Heart left ventricle (tissue), 16 donors: ENCODE measurements at regions not wholly inside any gene's neighbourhood (a gene's known extent, or its start where the extent isn't known, plus 50 kb on each side); places are given as distances from the start of the nearest gene placed in this dataset.

ENCODE experiments used
- ATAC-seq, 4 donors: fragments of 200-7000 bp; cut with Tn5 transposase; one replicate each; pipeline ENCODE4 v1.9.1; 2020 to 2022; ENCODE audit warnings: moderate library complexity in 4 of 4, mild to moderate bottlenecking in 3 of 4, moderate number of reproducible peaks in 1 of 4
- DNase-seq, 5 donors: peaks; one replicate each; pipeline ENCODE4 v3.0.0-alpha.2; 2020
- H3K27ac ChIP-seq, 12 donors: fragments of 200-600 bp; sonication (generic) in 4 of 12; one replicate each; pipeline versions ENCODE4 v1.5.0 to v1.8.0; 2016 to 2022; ENCODE audit warnings: mild to moderate bottlenecking in 2 of 12
- H3K27me3 ChIP-seq, 9 donors: fragments of 200-600 bp; sonication (generic) in 2 of 9; one replicate each; pipeline versions ENCODE4 v1.5.1 to v1.8.0; 2016 to 2022; ENCODE audit warnings: mild to moderate bottlenecking in 3 of 9
- H3K36me3 ChIP-seq, 9 donors: fragments of 200-600 bp; sonication (generic) in 2 of 9; one replicate each; pipeline versions ENCODE4 v1.5.0 to v1.8.0; 2018 to 2022; ENCODE audit warnings: mild to moderate bottlenecking in 2 of 9
- H3K4me1 ChIP-seq, 12 donors: fragments of 200-600 bp; sonication (generic) in 4 of 12; one replicate each; pipeline versions ENCODE4 v1.5.0 to v1.8.0; 2016 to 2022; ENCODE audit warnings: mild to moderate bottlenecking in 3 of 12
- H3K4me3 ChIP-seq, 12 donors: fragments of 200-600 bp; sonication (generic) in 4 of 12; one replicate each; pipeline versions ENCODE4 v1.5.0 to v1.8.0; 2017 to 2022; ENCODE audit warnings: mild to moderate bottlenecking in 9 of 12, moderate library complexity in 4 of 12
- H3K9me3 ChIP-seq, 12 donors: fragments of 200-600 bp; sonication (generic) in 4 of 12; one replicate each; pipeline versions ENCODE4 v1.5.0 to v1.8.0; 2016 to 2022; ENCODE audit warnings: mild to moderate bottlenecking in 1 of 12
- POLR2A ChIP-seq, 2 donors: fragments of 450-650 bp; IDR thresholded peaks; one replicate each; pipeline ENCODE4 v1.6.1; 2017; ENCODE audit warnings: antibody characterized with exemption in 2 of 2, mild to moderate bottlenecking in 2 of 2, moderate library complexity in 2 of 2
- WGBS, 4 donors: extraction: QIAGEN DNeasy Blood & Tissue Kit in 2 of 4; methylation state at CpG; one replicate each; pipeline versions ENCODE4 v1.1.5 to v1.1.7; 2013 to 2018; 5-methylcytosine and 5-hydroxymethylcytosine counted together
- intact Hi-C, 10 donors: fragments of 100-400 bp; cut with DNase I; formaldehyde crosslinking; loops; one replicate each; pipeline versions ENCODE4 v1.11.1 to v1.14.2; 2022
- TF ChIP-seq, protein P1 (sequence below), 12 donors: fragments of 200-600 bp; sonication (generic) in 4 of 12; IDR thresholded peaks; one replicate each; pipeline versions ENCODE4 v1.5.0 to v1.8.0; 2018 to 2022; ENCODE audit warnings: antibody characterized with exemption in 12 of 12, mild to moderate bottlenecking in 5 of 12
- donor health status: ischemic (EF 13 %, LVEDD 7.1; RV severe dilation, severe dysfunction).
- donor health status: healthy with polysubstance abuse.
- donor health status: DM: no; HTN: yes; CAD: no.
- donor health status: DM: no; HTN: no; CAD: no.
- donor health status: ischemic (EF 25% LVEDD 6.9; RV normal size, moderate dysfunction).
- donor health status: ischemic (EF 25% LVEDD 5.7; RV mildly dilated, moderate dysfunction).
- donor health status: healthy.
- donor health status: DM: yes; HTN: yes; CAD: no.
- donor health status: ischemic (EF 35%, LVEDD 5.7; RV mildly dilated, moderate dysfunction).
- donor health status: nonischemic (EF 11% LVEDD 7.7; RV severe dilation, severe dysfunction).
- donor health status: DM: yes; HTN: yes; CAD: no.
- donor health status: PGD.
- donor health status: ischemic (EF 29% LVEDD 5.4; RV normal size, mild dysfunction).
- donor health status: nonischemic (EF 23%, LVEDD 6.1; RV moderate dilation, normal function).

DNA sequence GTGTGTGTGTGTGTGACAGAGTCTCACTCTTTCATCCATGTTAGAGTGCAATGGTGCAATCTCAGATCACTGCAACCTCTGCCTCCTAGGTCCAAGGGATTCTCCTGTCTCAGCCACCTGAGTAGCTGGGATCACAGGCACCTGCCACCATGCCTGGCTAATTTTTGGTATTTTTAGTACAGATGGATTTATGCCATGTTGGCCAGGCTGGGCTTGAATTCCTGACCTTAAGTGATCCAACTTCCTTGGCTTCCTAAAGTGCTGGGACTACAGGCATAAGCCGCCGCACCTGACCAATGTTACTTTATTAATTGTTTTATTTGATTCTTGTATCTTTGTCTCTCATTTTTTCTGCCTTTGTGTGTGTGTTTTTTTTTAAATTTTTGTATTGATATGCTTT lies 89.6 kb downstream of the ZNF486 start:
- TF ChIP-seq, protein P1, sequence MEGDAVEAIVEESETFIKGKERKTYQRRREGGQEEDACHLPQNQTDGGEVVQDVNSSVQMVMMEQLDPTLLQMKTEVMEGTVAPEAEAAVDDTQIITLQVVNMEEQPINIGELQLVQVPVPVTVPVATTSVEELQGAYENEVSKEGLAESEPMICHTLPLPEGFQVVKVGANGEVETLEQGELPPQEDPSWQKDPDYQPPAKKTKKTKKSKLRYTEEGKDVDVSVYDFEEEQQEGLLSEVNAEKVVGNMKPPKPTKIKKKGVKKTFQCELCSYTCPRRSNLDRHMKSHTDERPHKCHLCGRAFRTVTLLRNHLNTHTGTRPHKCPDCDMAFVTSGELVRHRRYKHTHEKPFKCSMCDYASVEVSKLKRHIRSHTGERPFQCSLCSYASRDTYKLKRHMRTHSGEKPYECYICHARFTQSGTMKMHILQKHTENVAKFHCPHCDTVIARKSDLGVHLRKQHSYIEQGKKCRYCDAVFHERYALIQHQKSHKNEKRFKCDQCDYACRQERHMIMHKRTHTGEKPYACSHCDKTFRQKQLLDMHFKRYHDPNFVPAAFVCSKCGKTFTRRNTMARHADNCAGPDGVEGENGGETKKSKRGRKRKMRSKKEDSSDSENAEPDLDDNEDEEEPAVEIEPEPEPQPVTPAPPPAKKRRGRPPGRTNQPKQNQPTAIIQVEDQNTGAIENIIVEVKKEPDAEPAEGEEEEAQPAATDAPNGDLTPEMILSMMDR (IDR thresholded peaks at IDR 0.05): no peak
- no peak for TF ChIP-seq POLR2A (IDR thresholded peaks at IDR 0.05)
- Histone ChIP-seq H3K27ac (no peak overlapping the region), H3K36me3 (no peaks in the 10 kb centered on the region), H3K4me1 (no peaks in the 10 kb centered on the region), H3K4me3 (no peak overlapping the region), H3K27me3 (peaks cover 0 to 18% (median 0%) of the 10 kb centered on the region in 9 donors), H3K9me3 (no peaks in the 10 kb centered on the region)
- DNase-seq: no peak
- intact Hi-C loops: no loop called here
- ATAC-seq: no peak
- 91 to 98% (median 95%) methylated on average over 2 of the region's 2 CpGs for WGBS, 4 donors

DNA sequence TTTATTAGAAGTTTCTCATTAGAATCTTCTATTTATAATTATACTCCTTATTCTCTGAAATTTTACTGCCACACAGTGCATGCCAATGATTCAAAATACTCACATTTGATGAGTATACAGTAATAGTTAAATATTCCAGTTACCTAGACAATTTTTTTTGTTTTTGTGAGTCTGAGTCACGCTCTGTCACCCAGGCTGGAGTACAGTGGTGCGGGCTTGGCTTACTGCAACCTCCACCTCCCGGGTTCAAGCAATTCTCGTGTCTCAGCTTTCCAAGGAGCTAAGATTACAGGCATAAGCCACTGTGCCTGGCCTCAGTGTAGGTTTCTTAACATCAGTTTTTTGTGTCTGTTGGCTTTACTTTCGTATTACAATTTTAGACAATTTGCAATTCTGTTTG lies 87.1 kb downstream of the ZNF486 start:
- peaks cover 0 to 3% (median 0%) of the 10 kb centered on the region in 12 donors for H3K4me1 ChIP-seq

DNA sequence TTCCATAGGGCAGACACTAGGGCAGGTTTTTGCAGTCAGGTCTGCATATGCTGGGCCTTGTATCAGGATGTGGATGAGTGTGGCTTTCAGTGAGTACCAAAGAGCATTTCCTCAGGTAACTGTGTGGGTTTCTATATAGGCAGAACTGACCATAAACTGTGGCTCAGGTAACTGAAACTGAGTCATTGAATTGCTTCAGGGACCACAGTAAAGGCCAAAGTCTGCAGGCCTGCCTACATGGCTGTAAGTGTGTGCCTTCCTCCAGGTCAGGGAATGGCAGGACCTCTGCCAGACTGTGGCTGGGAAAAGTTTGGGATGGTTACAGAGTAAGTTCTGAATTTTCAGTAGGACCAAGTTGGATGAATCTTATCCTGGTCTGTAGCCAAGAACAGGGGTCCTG lies 85.6 kb downstream of the ZNF486 start:
- DNase-seq (no peak), ATAC-seq (no peak)
- TF ChIP-seq, protein P1 (IDR thresholded peaks at IDR 0.05): no peak
- TF ChIP-seq POLR2A (IDR thresholded peaks at IDR 0.05): no peak
- no peaks in the 10 kb centered on the region for H3K27me3 ChIP-seq
- intact Hi-C loops: no loop called here
- no peak overlapping the region for H3K27ac ChIP-seq
- H3K9me3 ChIP-seq: no peaks in the 10 kb centered on the region
- H3K4me1 ChIP-seq: peaks cover 0 to 3% (median 0%) of the 10 kb centered on the region in 12 donors
- no peaks in the 10 kb centered on the region for H3K36me3 ChIP-seq
- H3K4me3 ChIP-seq: no peak overlapping the region

More for the DNA sequence above, 87.1 kb downstream of the ZNF486 start:
- intact Hi-C loops: no loop called here
- no peak for DNase-seq
- TF ChIP-seq, protein P1 (IDR thresholded peaks at IDR 0.05): no peak
- no peak for TF ChIP-seq POLR2A (IDR thresholded peaks at IDR 0.05)
- Histone ChIP-seq H3K36me3 (no peaks in the 10 kb centered on the region), H3K9me3 (no peaks in the 10 kb centered on the region), H3K27ac (no peak overlapping the region), H3K4me3 (no peak overlapping the region), H3K27me3 (peaks cover 0 to 9% (median 0%) of the 10 kb centered on the region in 9 donors)
- ATAC-seq: no peak
- WGBS, 4 donors: 86 to 89% (median 89%) methylated on average over 5 of the region's 5 CpGs

DNA sequence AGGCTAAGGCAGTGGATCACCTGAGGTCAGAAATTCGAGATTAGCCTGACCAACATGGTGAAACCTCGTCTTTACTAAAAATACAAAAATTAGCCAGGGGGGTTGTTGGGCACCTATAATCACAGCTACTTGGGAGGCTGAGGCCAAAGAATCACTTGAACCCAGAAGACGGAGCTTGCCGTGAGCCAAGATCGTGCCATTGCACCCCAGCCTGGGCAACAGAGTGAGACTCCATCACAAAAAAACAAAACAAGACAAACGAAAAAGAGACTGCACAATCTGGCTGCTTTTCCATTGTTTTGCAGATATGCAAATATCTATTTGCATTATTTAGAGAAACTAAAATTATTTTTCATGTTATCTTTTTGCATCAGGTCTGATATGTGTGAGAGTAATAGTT lies 83.6 kb downstream of the ZNF486 start:
- Histone ChIP-seq H3K9me3 (no peaks in the 10 kb centered on the region), H3K27me3 (no peaks in the 10 kb centered on the region), H3K4me3 (no peak overlapping the region), H3K4me1 (peaks cover 0 to 3% (median 0%) of the 10 kb centered on the region in 12 donors), H3K27ac (no peak overlapping the region), H3K36me3 (no peaks in the 10 kb centered on the region)
- 81 to 87% (median 82%) methylated on average over 6 of the region's 6 CpGs for WGBS, 4 donors
- DNase-seq (no peak), ATAC-seq (no peak)
- TF ChIP-seq POLR2A (IDR thresholded peaks at IDR 0.05): no peak
- TF ChIP-seq, protein P1 (IDR thresholded peaks at IDR 0.05): no peak
- intact Hi-C loops: no loop called here
